ENCODE measurements at regions not wholly inside any gene's neighbourhood (a gene's known extent, or its start where the extent isn't known, plus 50 kb on each side); places are given as distances from the start of the nearest gene placed in this dataset.

- no peak for TF ChIP-seq CTCF (conservative IDR thresholded peaks at IDR 0.05)
- H3K27ac ChIP-seq = no peak overlapping the region
These were observed 74.3 kb upstream of the MOCS2 start for GRCh38 chr5:53183880-53184279.

- no peak overlapping the region for H3K27ac ChIP-seq
- no peak for TF ChIP-seq CTCF (conservative IDR thresholded peaks at IDR 0.05)
These were observed 82.1 kb upstream of the MOCS2 start for GRCh38 chr5:53191548-53192165.

- H3K27ac ChIP-seq = no peak overlapping the region
- TF ChIP-seq CTCF (conservative IDR thresholded peaks at IDR 0.05) = no peak
These were observed 84.5 kb upstream of the MOCS2 start for GRCh38 chr5:53194086-53194485.

- no peak overlapping the region for H3K27ac ChIP-seq
These were observed 90.3 kb upstream of the MOCS2 start for GRCh38 chr5:53199882-53200281.

GRCh38 chr5:53200306-53200705, 90.7 kb upstream of the MOCS2 start:
- TF ChIP-seq CTCF (conservative IDR thresholded peaks at IDR 0.05) = no peak
- H3K27ac ChIP-seq = no peak overlapping the region

More at GRCh38 chr5:53199882-53200281, 90.3 kb upstream of the MOCS2 start:
- no peak for TF ChIP-seq CTCF (conservative IDR thresholded peaks at IDR 0.05)

GRCh38 chr5:53201746-53202145, 92.2 kb upstream of the MOCS2 start:
- TF ChIP-seq CTCF (conservative IDR thresholded peaks at IDR 0.05) = no peak
- no peak overlapping the region for H3K27ac ChIP-seq

- TF ChIP-seq CTCF (conservative IDR thresholded peaks at IDR 0.05) = no peak
- H3K27ac ChIP-seq = no peak overlapping the region
These were observed 97.0 kb upstream of the MOCS2 start for GRCh38 chr5:53206562-53206961.

Measured in VCaP (cell line).